BE2C (cell line): ENCODE measurements at regions not wholly inside any gene's neighbourhood (a gene's known extent, or its start where the extent isn't known, plus 50 kb on each side); places are given as distances from the start of the nearest gene placed in this dataset.

Experiments
- DNase-seq: peaks from one replicate; pipeline ENCODE4 v3.0.0-alpha.2; 2020
- H3K27me3 ChIP-seq: fragments of 250-450 bp; sonication (Bioruptor Pico); 2 replicates; pipeline ENCODE4 v1.5.1; 2020; ENCODE audit warnings: mild to moderate bottlenecking
- H3K36me3 ChIP-seq: fragments of 250-450 bp; sonication (Bioruptor Pico); 2 replicates; pipeline ENCODE4 v1.5.1; 2020; ENCODE audit warnings: mild to moderate bottlenecking
- H3K4me1 ChIP-seq: fragments of 250-450 bp; sonication (Bioruptor Pico); 2 replicates; pipeline ENCODE4 v1.5.1; 2020
- H3K4me3 ChIP-seq: 2 replicates; pipeline ENCODE4 v1.5.1; 2011; ENCODE audit warnings: low read depth, low read length
- H3K9me3 ChIP-seq: fragments of 250-450 bp; sonication (Bioruptor Pico); 2 replicates; pipeline ENCODE4 v1.5.1; 2020
- CTCF ChIP-seq: IDR thresholded peaks from 2 replicates; pipeline ENCODE4 v1.5.1; 2012; ENCODE audit warnings: mild to moderate bottlenecking, low read depth, low read length

GRCh38 chr11:127052404-127052803, 51.8 kb upstream of the KIRREL3 start:
- no peak overlapping the region for H3K4me3 ChIP-seq
- no peaks in the 10 kb centered on the region for H3K4me1 ChIP-seq
- H3K36me3 ChIP-seq = no peaks in the 10 kb centered on the region
- no peak for TF ChIP-seq CTCF
- DNase-seq = no peak
- H3K9me3 ChIP-seq = no peaks in the 10 kb centered on the region
- no peaks in the 10 kb centered on the region for H3K27me3 ChIP-seq
